H9 (cell line): ENCODE measurements at regions not wholly inside any gene's neighbourhood (a gene's known extent, or its start where the extent isn't known, plus 50 kb on each side); places are given as distances from the start of the nearest gene placed in this dataset.
"Not testable (repeated sequence)": the region's sequence is repeated elsewhere in the genome, so short reads cannot be mapped to it uniquely, and the experiment has no call there.

ENCODE experiments used
- DNase-seq: peaks from one replicate; pipeline ENCODE4 v3.0.0-alpha.2; 2017
- H2AFZ ChIP-seq: one replicate; pipeline ENCODE4 v1.6.1; 2013; ENCODE audit warnings: mild to moderate bottlenecking, low read length, control low read depth, moderate library complexity
- H2AK5ac ChIP-seq: 2 replicates; pipeline ENCODE4 v1.6.1; 2013; ENCODE audit warnings: low read length, control low read depth, mixed read lengths; ENCODE audit not compliant: insufficient read length
- H2BK120ac ChIP-seq: one replicate; pipeline ENCODE4 v1.6.1; 2013; ENCODE audit warnings: low read depth, mild to moderate bottlenecking, low read length, control low read depth, inconsistent platforms; ENCODE audit not compliant: poor library complexity, severe bottlenecking
- H2BK12ac ChIP-seq: 2 replicates; pipeline ENCODE4 v1.6.1; 2013; ENCODE audit warnings: low read length, control low read depth, mixed read lengths, low read depth; ENCODE audit not compliant: insufficient read length
- H2BK15ac ChIP-seq: 2 replicates; pipeline ENCODE4 v1.6.1; 2013; ENCODE audit warnings: low read depth, low read length, control low read depth
- H2BK20ac ChIP-seq: one replicate; pipeline ENCODE4 v1.6.1; 2013; ENCODE audit warnings: low read depth, mild to moderate bottlenecking, low read length, control low read depth, inconsistent platforms; ENCODE audit not compliant: poor library complexity, severe bottlenecking
- H2BK5ac ChIP-seq: 2 replicates; pipeline ENCODE4 v1.6.1; 2013; ENCODE audit warnings: low read length, control low read depth, mixed read lengths; ENCODE audit not compliant: insufficient read length
- H3K14ac ChIP-seq: 2 replicates; pipeline ENCODE4 v1.6.1; 2013; ENCODE audit warnings: low read length, control low read depth; ENCODE audit not compliant: insufficient read depth
- H3K18ac ChIP-seq: 2 replicates; pipeline ENCODE4 v1.6.1; 2013; ENCODE audit warnings: low read depth, mild to moderate bottlenecking, mixed read lengths, low read length, control low read depth; ENCODE audit not compliant: insufficient read length
- H3K23ac ChIP-seq: 2 replicates; pipeline ENCODE4 v1.6.1; 2013; ENCODE audit warnings: low read length, control low read depth, mixed read lengths, low read depth; ENCODE audit not compliant: insufficient read length
- H3K23me2 ChIP-seq: 2 replicates; pipeline ENCODE4 v1.6.1; 2013; ENCODE audit warnings: low read depth, mild to moderate bottlenecking, mixed read lengths, low read length, control low read depth; ENCODE audit not compliant: insufficient read length, poor library complexity, severe bottlenecking
- H3K27ac ChIP-seq: 2 replicates; pipeline ENCODE4 v1.5.1; 2013; ENCODE audit warnings: low read length, control low read depth, mixed read lengths, low read depth; ENCODE audit not compliant: insufficient read length
- H3K27me3 ChIP-seq: 2 replicates; pipeline ENCODE4 v1.6.1; 2013; ENCODE audit warnings: low read length, control low read depth, inconsistent platforms; ENCODE audit not compliant: insufficient read depth
- H3K4ac ChIP-seq: 2 replicates; pipeline ENCODE4 v1.6.1; 2013; ENCODE audit warnings: low read depth, mild to moderate bottlenecking, control low read depth, inconsistent platforms, low read length, moderate library complexity
- H3K4me1 ChIP-seq: 2 replicates; pipeline ENCODE4 v1.6.1; 2013; ENCODE audit warnings: low read length, control low read depth, inconsistent platforms; ENCODE audit not compliant: insufficient read depth
- H3K4me2 ChIP-seq: 2 replicates; pipeline ENCODE4 v1.6.1; 2013; ENCODE audit warnings: low read length, control low read depth, mixed read lengths; ENCODE audit not compliant: insufficient read length, insufficient read depth
- H3K56ac ChIP-seq: 2 replicates; pipeline ENCODE4 v1.6.1; 2013; ENCODE audit warnings: low read depth, mild to moderate bottlenecking, mixed read lengths, low read length, control low read depth; ENCODE audit not compliant: insufficient read length
- H3K79me1 ChIP-seq: 2 replicates; pipeline ENCODE4 v1.6.1; 2013; ENCODE audit warnings: low read depth, mild to moderate bottlenecking, moderate library complexity, low read length, control low read depth, inconsistent platforms; ENCODE audit not compliant: insufficient read depth, poor library complexity, severe bottlenecking
- H3K79me2 ChIP-seq: 2 replicates; pipeline ENCODE4 v1.6.1; 2013; ENCODE audit warnings: low read length, control low read depth, inconsistent platforms; ENCODE audit not compliant: insufficient read depth
- H3K9ac ChIP-seq: 2 replicates; pipeline ENCODE4 v1.6.1; 2013; ENCODE audit warnings: low read length, control low read depth, mixed read lengths; ENCODE audit not compliant: insufficient read length; ENCODE audit errors: extremely low read depth
- H3K9me3 ChIP-seq: one replicate; pipeline ENCODE4 v1.6.1; 2013; ENCODE audit warnings: low read depth, low read length, inconsistent platforms; ENCODE audit not compliant: control insufficient read depth
- H3T11ph ChIP-seq: one replicate; pipeline ENCODE4 v1.6.1; 2013; ENCODE audit warnings: mild to moderate bottlenecking, low read length, control low read depth, inconsistent platforms
- H4K20me1 ChIP-seq: one replicate; pipeline ENCODE4 v1.6.1; 2013; ENCODE audit not compliant: control insufficient read depth, insufficient read length, insufficient read depth
- H4K5ac ChIP-seq: 2 replicates; pipeline ENCODE4 v1.6.1; 2013; ENCODE audit warnings: low read depth, mild to moderate bottlenecking, mixed read lengths, low read length, control low read depth; ENCODE audit not compliant: insufficient read length
- H4K8ac ChIP-seq: replicated peaks from 2 replicates; pipeline ENCODE4 v1.6.1; 2013; ENCODE audit warnings: low read length, control low read depth, mixed read lengths, low read depth; ENCODE audit not compliant: insufficient read length
- H4K91ac ChIP-seq: 2 replicates; pipeline ENCODE4 v1.6.1; 2013; ENCODE audit warnings: low read depth, mild to moderate bottlenecking, moderate library complexity, mixed read lengths, low read length, control low read depth; ENCODE audit not compliant: insufficient read length
- H3K27ac Mint-ChIP-seq, 3 experiments: 2 replicates in 2 of 3; 3 replicates in 1 of 3; pipeline ENCODE4 v1.8.0; 2020 to 2021; ENCODE audit warnings: mixed read lengths in 3 of 3, mild to moderate bottlenecking in 1 of 3, moderate library complexity in 1 of 3
- H3K27me3 Mint-ChIP-seq: 2 replicates; pipeline ENCODE4 v1.8.0; 2021; ENCODE audit warnings: low read depth, mild to moderate bottlenecking, moderate library complexity, mixed read lengths
- H3K36me3 Mint-ChIP-seq, 3 experiments: 2 replicates in 2 of 3; 3 replicates in 1 of 3; pipeline ENCODE4 v1.8.0; 2020 to 2021; ENCODE audit warnings: low read depth in 3 of 3, mixed read lengths in 3 of 3; ENCODE audit not compliant: insufficient read depth in 1 of 3
- H3K4me1 Mint-ChIP-seq, 2 experiments: 2 replicates each; pipeline ENCODE4 v1.8.0; 2020; ENCODE audit warnings: mixed read lengths in 2 of 2
- H3K4me3 Mint-ChIP-seq, 2 experiments: 2 replicates in 1 of 2; 3 replicates in 1 of 2; pipeline ENCODE4 v1.8.0; 2020 to 2021; ENCODE audit warnings: mild to moderate bottlenecking in 2 of 2, mixed read lengths in 2 of 2, moderate library complexity in 1 of 2
- H3K9me3 Mint-ChIP-seq, 2 experiments: 2 replicates in 1 of 2; 3 replicates in 1 of 2; pipeline ENCODE4 v1.8.0; 2020; ENCODE audit warnings: mild to moderate bottlenecking in 2 of 2, mixed read lengths in 2 of 2, moderate library complexity in 1 of 2
- WGBS: extraction: QIAGEN DNeasy Blood & Tissue Kit; methylation state at CpG from one replicate; pipeline ENCODE4 v1.1.7; 2013; ENCODE audit warnings: missing lambda C conversion rate, low lambda C conversion rate, mixed read lengths; ENCODE audit not compliant: insufficient read length; ENCODE audit errors: extremely low coverage; 5-methylcytosine and 5-hydroxymethylcytosine counted together

DNA sequence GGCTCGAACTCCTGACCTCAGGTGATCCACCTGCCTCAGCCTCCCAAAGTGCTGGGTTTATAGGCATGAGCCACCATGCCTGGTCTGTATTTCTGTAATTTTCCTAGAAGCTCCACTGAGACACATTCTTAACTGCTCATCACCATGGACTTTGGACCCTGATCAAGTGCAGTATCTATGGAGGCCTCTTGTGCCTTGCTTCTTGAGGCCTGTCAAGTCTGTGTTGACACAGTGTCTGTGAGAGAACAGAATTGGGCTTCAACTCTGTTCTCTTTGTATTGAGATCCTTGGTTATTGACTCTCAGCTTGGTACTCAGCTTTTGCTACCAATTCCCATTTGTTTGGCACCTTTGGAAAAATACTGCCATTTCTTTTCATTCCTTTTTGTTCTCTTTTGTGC lies 188.0 kb downstream of the SPATA31A6 start:
- not testable (repeated sequence) for H2BK120ac ChIP-seq, H3K4me2 ChIP-seq, H3K27ac Mint-ChIP-seq, H3K4me1 Mint-ChIP-seq, H3K9ac ChIP-seq, H3K27me3 Mint-ChIP-seq, H3K14ac ChIP-seq, H2BK5ac ChIP-seq, H4K91ac ChIP-seq, H2BK12ac ChIP-seq, H2BK20ac ChIP-seq, H3K18ac ChIP-seq, H4K20me1 ChIP-seq, H3K36me3 Mint-ChIP-seq, H3K23ac ChIP-seq, H3K56ac ChIP-seq, H3K27me3 ChIP-seq, H2BK15ac ChIP-seq, H4K8ac ChIP-seq, H3K23me2 ChIP-seq, H3K4me3 Mint-ChIP-seq, H3K4me1 ChIP-seq, H2AFZ ChIP-seq, H4K5ac ChIP-seq, H2AK5ac ChIP-seq, H3K79me2 ChIP-seq, H3T11ph ChIP-seq, H3K9me3 ChIP-seq, H3K27ac ChIP-seq, H3K79me1 ChIP-seq, DNase-seq, H3K4ac ChIP-seq
- peaks cover 10 to 11% of the 10 kb centered on the region in 2 experiments for H3K9me3 Mint-ChIP-seq
- WGBS, result no CpG with 5 or more reads among the region's 1 CpG
